K562 (cell line): ENCODE measurements at regions not wholly inside any gene's neighbourhood (a gene's known extent, or its start where the extent isn't known, plus 50 kb on each side); places are given as distances from the start of the nearest gene placed in this dataset.

Source experiments
- ATAC-seq: fragments of 200-7000 bp; cut with Tn5 transposase; 3 replicates; pipeline ENCODE4 v1.9.1; 2020; ENCODE audit warnings: moderate library complexity
- BruUV-seq: library from RNA; stranded (reverse); fragments of 400-500 nt; replicated peaks from 2 replicates; lab custom pipeline; 2021; lab: Mats Ljungman, UMichigan
- CTCF ChIA-PET: fragments of 300-600 bp; formaldehyde crosslinking; extraction: SDS; loops from one replicate; lab custom pipeline; 2021; ENCODE audit warnings: low intra/inter-chr PET ratio; lab: Yijun Ruan, JAX
- POLR2A ChIA-PET: fragments of 300-600, 350-650 bp; sonication (Branson Sonifier 250); formaldehyde crosslinking; extraction: SDS; loops from one replicate; lab custom pipeline; 2021; ENCODE audit warnings: antibody characterized with exemption, inconsistent platforms; lab: Yijun Ruan, JAX
- DNase-seq, 4 experiments: peaks; one replicate each; pipeline versions ENCODE4 v3.0.0 to v3.0.0-alpha.2; 2011 to 2018; ENCODE audit warnings: low spot score in 3 of 4, mixed read lengths in 3 of 4; ENCODE audit errors: extremely low read depth in 1 of 4
- FAIRE-seq: peaks from 2 replicates; lab custom pipeline; 2011; peaks lifted over from hg19 to GRCh38; lab: Jason Lieb, UNC
- H2AFZ ChIP-seq: 2 replicates; pipeline ENCODE4 v1.6.0; 2011; ENCODE audit warnings: low read depth, low read length, control low read depth, inconsistent platforms
- H3K27ac ChIP-seq: fragments of 200-600 bp; 3 replicates; pipeline ENCODE4 v1.8.0; 2011; ENCODE audit warnings: low read depth, mild to moderate bottlenecking, control low read depth, inconsistent platforms, low read length, moderate library complexity, mixed read lengths; ENCODE audit errors: extremely low read depth
- H3K27me3 ChIP-seq, 2 experiments: fragments of 300-600 bp in 1 of 2; 2 replicates in 1 of 2; 3 replicates in 1 of 2; pipeline versions ENCODE4 v1.6.0 to v1.8.0; 2011; ENCODE audit warnings: inconsistent platforms in 2 of 2, low read length in 2 of 2, mild to moderate bottlenecking in 1 of 2, mixed read lengths in 1 of 2, moderate library complexity in 1 of 2; ENCODE audit not compliant: control insufficient read depth in 2 of 2, insufficient read depth in 2 of 2
- H3K36me3 ChIP-seq: fragments of 300-600 bp; 3 replicates; pipeline ENCODE4 v1.8.0; 2011; ENCODE audit warnings: mild to moderate bottlenecking, low read length, inconsistent platforms; ENCODE audit not compliant: control insufficient read depth, insufficient read depth
- H3K4me1 ChIP-seq, 2 experiments: fragments of 200-600 bp in 1 of 2; replicated peaks in 1 of 2; 2 replicates in 1 of 2; 3 replicates in 1 of 2; pipeline versions ENCODE4 v1.5.1 to v1.8.0; 2011; ENCODE audit warnings: inconsistent platforms in 2 of 2, low read length in 2 of 2, mild to moderate bottlenecking in 1 of 2, mixed read lengths in 1 of 2, moderate library complexity in 1 of 2; ENCODE audit not compliant: control insufficient read depth in 2 of 2, insufficient read depth in 2 of 2
- H3K4me2 ChIP-seq: 2 replicates; pipeline ENCODE4 v1.6.1; 2011; ENCODE audit warnings: low read length, control low read depth, inconsistent platforms, mixed read lengths; ENCODE audit not compliant: insufficient read depth
- H3K4me3 ChIP-seq: fragments of 200-600 bp; sonication (generic), shearing (Covaris generic); 2 replicates; pipeline ENCODE4 v1.5.1; 2016; ENCODE audit warnings: control low read depth, inconsistent platforms
- H3K79me2 ChIP-seq: fragments of 200-600 bp; 3 replicates; pipeline ENCODE4 v1.8.0; 2011; ENCODE audit warnings: low read length, inconsistent platforms; ENCODE audit not compliant: control insufficient read depth, insufficient read depth
- H3K9ac ChIP-seq, 2 experiments: 2 replicates each; pipeline versions ENCODE4 v1.6.0 to v1.6.1; 2011; ENCODE audit warnings: low read depth in 2 of 2, low read length in 2 of 2, control low read depth in 1 of 2, inconsistent platforms in 1 of 2, mild to moderate bottlenecking in 1 of 2, mixed read lengths in 1 of 2; ENCODE audit not compliant: insufficient read depth in 1 of 2
- H3K9me1 ChIP-seq: one replicate; pipeline ENCODE4 v1.6.0; 2011; ENCODE audit warnings: inconsistent platforms, mild to moderate bottlenecking, low read length, moderate library complexity; ENCODE audit not compliant: control insufficient read depth, insufficient read depth
- H3K9me3 ChIP-seq: replicated peaks from 2 replicates; pipeline ENCODE4 v1.5.1; 2011; ENCODE audit warnings: low read depth, low read length, inconsistent platforms; ENCODE audit not compliant: control insufficient read depth, insufficient read depth
- H4K20me1 ChIP-seq: replicated peaks from 2 replicates; pipeline ENCODE4 v1.6.1; 2011; ENCODE audit warnings: low read length, inconsistent platforms, mixed read lengths; ENCODE audit not compliant: control insufficient read depth, insufficient read depth
- ASH1L ChIP-seq: fragments of 450-650 bp; IDR thresholded peaks from 2 replicates; pipeline ENCODE4 v1.6.1; 2018; ENCODE audit warnings: borderline replicate concordance, mild to moderate bottlenecking, low read depth; ENCODE audit not compliant: partially characterized antibody
- CTCF ChIP-seq, 3 experiments: IDR thresholded peaks in 2 of 3; conservative IDR thresholded peaks in 1 of 3; 2 replicates each; pipeline ENCODE4 v1.5.1; 2011 to 2012; ENCODE audit warnings: low read length in 3 of 3, mild to moderate bottlenecking in 3 of 3, control low read depth in 2 of 3, improper control_type of control experiment in 1 of 3, inconsistent platforms in 1 of 3, low read depth in 1 of 3, mixed read lengths in 1 of 3, moderate library complexity in 1 of 3; ENCODE audit not compliant: insufficient read depth in 2 of 3
- ELF2 ChIP-seq: fragments of 250-450 bp; sonication (Bioruptor Pico); IDR thresholded peaks from 2 replicates; pipeline ENCODE4 v1.5.0; 2021; ENCODE audit warnings: mild to moderate bottlenecking
- HDAC6 ChIP-seq: IDR thresholded peaks from 2 replicates; pipeline ENCODE4 v1.6.1; 2012; ENCODE audit warnings: low read depth, mild to moderate bottlenecking, control low read depth, inconsistent platforms, low read length, moderate library complexity
- NCOA1 ChIP-seq: fragments of 450-650 bp; IDR thresholded peaks from 2 replicates; pipeline ENCODE4 v1.6.1; 2016; ENCODE audit warnings: low read depth
- ZNF133 ChIP-seq: fragments of 250-450 bp; sonication (Bioruptor Pico); IDR thresholded peaks from 2 replicates; pipeline ENCODE4 v1.4.0; 2020; ENCODE audit warnings: mild to moderate bottlenecking
- ZNF354B ChIP-seq: fragments of 250-450 bp; sonication (Bioruptor Pico); IDR thresholded peaks from 2 replicates; pipeline ENCODE4 v1.4.0; 2020
- ZNF830 ChIP-seq: fragments of 250-450 bp; sonication (Bioruptor Pico); IDR thresholded peaks from 2 replicates; pipeline ENCODE4 v1.5.0; 2021; ENCODE audit warnings: mild to moderate bottlenecking
- WGBS: fragments of 100-300 bp; shearing (Covaris generic); methylation state at CpG from one replicate; pipeline ENCODE4 v1.1.6; 2016; ENCODE audit warnings: low coverage, mixed read lengths; ENCODE audit not compliant: insufficient coverage; ENCODE audit errors: missing lambda C conversion rate; 5-methylcytosine and 5-hydroxymethylcytosine counted together
- in situ Hi-C: fragments of 300-500 bp; cut with MboI; formaldehyde crosslinking; loops from 4 replicates; pipeline ENCODE4 v1.15.0; 2018; ENCODE audit warnings: inconsistent platforms, mixed read lengths
- intact Hi-C: fragments of 100-400 bp; cut with micrococcal nuclease; formaldehyde crosslinking; loops from 2 replicates; pipeline ENCODE4 v1.14.2; 2022
- TF ChIP-seq, protein P1 (sequence below): sonication (generic); formaldehyde crosslinking; IDR thresholded peaks from 2 replicates; pipeline ENCODE4 v1.8.0; 2022; ENCODE audit warnings: missing genetic modification reagents, mild to moderate bottlenecking, borderline replicate concordance
- TF ChIP-seq, protein P2 (sequence below): fragments of 250-450 bp; sonication (Bioruptor Pico); IDR thresholded peaks from 2 replicates; pipeline ENCODE4 v1.4.0; 2020; ENCODE audit warnings: mild to moderate bottlenecking
- TF ChIP-seq, protein P3 (sequence below): fragments of 200-400 bp; formaldehyde crosslinking; IDR thresholded peaks from 2 replicates; pipeline ENCODE4 v1.6.1; 2017; ENCODE audit warnings: mild to moderate bottlenecking, low read depth, low read length, moderate library complexity

DNA sequence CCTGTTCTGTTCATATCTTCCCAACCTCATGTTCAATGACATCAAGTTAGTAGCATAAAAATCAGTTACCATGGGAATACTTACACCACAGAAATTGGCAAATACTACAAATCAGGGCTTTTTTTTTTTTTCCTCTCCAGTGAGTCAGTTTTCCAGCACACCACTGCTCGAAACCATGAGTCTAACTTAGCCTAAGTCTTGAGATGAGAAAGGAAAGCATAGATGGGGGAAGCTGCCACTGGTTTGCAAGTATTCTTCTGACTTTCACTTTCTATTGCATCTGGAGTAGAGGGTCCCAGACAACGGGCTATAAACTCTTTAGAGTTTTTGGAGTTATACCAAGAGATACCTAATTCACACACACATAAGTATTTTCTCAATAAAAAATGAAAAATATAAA, 416.1 kb upstream of the LMCD1 start:
- H3K9me1 ChIP-seq, result no peaks in the 10 kb centered on the region
- no peak overlapping the region for H3K9ac ChIP-seq
- no peaks in the 10 kb centered on the region for H3K4me1 ChIP-seq
- H3K4me2 ChIP-seq, result no peak overlapping the region
- FAIRE-seq (no peak), DNase-seq (no peak), ATAC-seq (no peak)
- WGBS, result 0% methylated on average over 2 of the region's 2 CpGs
- intact Hi-C loops, result no loop called here
- H3K79me2 ChIP-seq, result no peaks in the 10 kb centered on the region
- no peak overlapping the region for H2AFZ ChIP-seq
- H3K27me3 ChIP-seq, result no peaks in the 10 kb centered on the region
- no peaks in the 10 kb centered on the region for H3K36me3 ChIP-seq
- H3K9me3 ChIP-seq, result peaks cover 3% of the 10 kb centered on the region; the same call in 1 of the 2 replicates
- BruUV-seq, result no TSS peak
- H3K27ac ChIP-seq, result no peak overlapping the region
- CTCF ChIA-PET, result no interaction called here
- no peak overlapping the region for H3K4me3 ChIP-seq
- in situ Hi-C loops, result no loop called here
- POLR2A ChIA-PET, result no interaction called here
- no peaks in the 10 kb centered on the region for H4K20me1 ChIP-seq
- TF ChIP-seq ASH1L (no peak), ZNF133 (CRISPR knock-in tag) (no peak), ZNF354B (CRISPR knock-in tag) (no peak), ZNF830 (CRISPR knock-in tag) (no peak), ELF2 (no peak), NCOA1 (no peak), CTCF (IDR thresholded peaks at IDR 0.05 in 2 of 3, conservative IDR thresholded peaks at IDR 0.05 in 1 of 3; ENCODE audit: insufficient read depth in 2 of 3, low read depth in 1 of 3, low read length in 3 of 3) (no peak), HDAC6 (no peak)
- TF ChIP-seq, protein P1, sequence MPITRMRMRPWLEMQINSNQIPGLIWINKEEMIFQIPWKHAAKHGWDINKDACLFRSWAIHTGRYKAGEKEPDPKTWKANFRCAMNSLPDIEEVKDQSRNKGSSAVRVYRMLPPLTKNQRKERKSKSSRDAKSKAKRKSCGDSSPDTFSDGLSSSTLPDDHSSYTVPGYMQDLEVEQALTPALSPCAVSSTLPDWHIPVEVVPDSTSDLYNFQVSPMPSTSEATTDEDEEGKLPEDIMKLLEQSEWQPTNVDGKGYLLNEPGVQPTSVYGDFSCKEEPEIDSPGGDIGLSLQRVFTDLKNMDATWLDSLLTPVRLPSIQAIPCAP, result no peak
- TF ChIP-seq, protein P2, sequence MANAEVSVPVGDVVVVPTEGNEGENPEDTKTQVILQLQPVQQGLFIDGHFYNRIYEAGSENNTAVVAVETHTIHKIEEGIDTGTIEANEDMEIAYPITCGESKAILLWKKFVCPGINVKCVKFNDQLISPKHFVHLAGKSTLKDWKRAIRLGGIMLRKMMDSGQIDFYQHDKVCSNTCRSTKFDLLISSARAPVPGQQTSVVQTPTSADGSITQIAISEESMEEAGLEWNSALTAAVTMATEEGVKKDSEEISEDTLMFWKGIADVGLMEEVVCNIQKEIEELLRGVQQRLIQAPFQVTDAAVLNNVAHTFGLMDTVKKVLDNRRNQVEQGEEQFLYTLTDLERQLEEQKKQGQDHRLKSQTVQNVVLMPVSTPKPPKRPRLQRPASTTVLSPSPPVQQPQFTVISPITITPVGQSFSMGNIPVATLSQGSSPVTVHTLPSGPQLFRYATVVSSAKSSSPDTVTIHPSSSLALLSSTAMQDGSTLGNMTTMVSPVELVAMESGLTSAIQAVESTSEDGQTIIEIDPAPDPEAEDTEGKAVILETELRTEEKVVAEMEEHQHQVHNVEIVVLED, result no peak
- TF ChIP-seq, protein P3, sequence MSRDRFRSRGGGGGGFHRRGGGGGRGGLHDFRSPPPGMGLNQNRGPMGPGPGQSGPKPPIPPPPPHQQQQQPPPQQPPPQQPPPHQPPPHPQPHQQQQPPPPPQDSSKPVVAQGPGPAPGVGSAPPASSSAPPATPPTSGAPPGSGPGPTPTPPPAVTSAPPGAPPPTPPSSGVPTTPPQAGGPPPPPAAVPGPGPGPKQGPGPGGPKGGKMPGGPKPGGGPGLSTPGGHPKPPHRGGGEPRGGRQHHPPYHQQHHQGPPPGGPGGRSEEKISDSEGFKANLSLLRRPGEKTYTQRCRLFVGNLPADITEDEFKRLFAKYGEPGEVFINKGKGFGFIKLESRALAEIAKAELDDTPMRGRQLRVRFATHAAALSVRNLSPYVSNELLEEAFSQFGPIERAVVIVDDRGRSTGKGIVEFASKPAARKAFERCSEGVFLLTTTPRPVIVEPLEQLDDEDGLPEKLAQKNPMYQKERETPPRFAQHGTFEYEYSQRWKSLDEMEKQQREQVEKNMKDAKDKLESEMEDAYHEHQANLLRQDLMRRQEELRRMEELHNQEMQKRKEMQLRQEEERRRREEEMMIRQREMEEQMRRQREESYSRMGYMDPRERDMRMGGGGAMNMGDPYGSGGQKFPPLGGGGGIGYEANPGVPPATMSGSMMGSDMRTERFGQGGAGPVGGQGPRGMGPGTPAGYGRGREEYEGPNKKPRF, result no peak
